ENCODE measurements at regions not wholly inside any gene's neighbourhood (a gene's known extent, or its start where the extent isn't known, plus 50 kb on each side); places are given as distances from the start of the nearest gene placed in this dataset.

- DNase-seq (no peak), ATAC-seq (ENCODE audit: low read depth) (no peak)
- no peak for TF ChIP-seq RFX5 (IDR thresholded peaks at IDR 0.05; ENCODE audit: low read depth, low read length)
- TF ChIP-seq SMC3 (IDR thresholded peaks at IDR 0.05; ENCODE audit: low read depth, low read length): no peak
- no peak for TF ChIP-seq NFE2L2 (IDR thresholded peaks at IDR 0.05; ENCODE audit: low read depth, low read length)
- no peak for TF ChIP-seq POLR2A (IDR thresholded peaks at IDR 0.05; ENCODE audit: low read depth, low read length)
- TF ChIP-seq BHLHE40 (IDR thresholded peaks at IDR 0.05; ENCODE audit: low read depth, low read length): no peak
- no peak for TF ChIP-seq CTCF (conservative IDR thresholded peaks at IDR 0.05; ENCODE audit: low read depth, low read length)
- TF ChIP-seq CEBPB (IDR thresholded peaks at IDR 0.05; ENCODE audit: low read depth, low read length): no peak
- no peak for TF ChIP-seq CHD1 (IDR thresholded peaks at IDR 0.05; ENCODE audit: low read depth, low read length)
- TF ChIP-seq ELK1 (IDR thresholded peaks at IDR 0.05; ENCODE audit: borderline replicate concordance, low read depth, low read length): no peak
- TF ChIP-seq RCOR1 (IDR thresholded peaks at IDR 0.05; ENCODE audit: insufficient replicate concordance, low read length): no peak
- no peak for TF ChIP-seq MXI1 (IDR thresholded peaks at IDR 0.05; ENCODE audit: borderline replicate concordance, low read depth, low read length)
- TF ChIP-seq FOS (IDR thresholded peaks at IDR 0.05; ENCODE audit: low read depth, low read length): no peak
- no peak for TF ChIP-seq USF2 (IDR thresholded peaks at IDR 0.05; ENCODE audit: low read depth, low read length)
- TF ChIP-seq MAFK (IDR thresholded peaks at IDR 0.05; ENCODE audit: low read depth, low read length): no peak
- no peak for TF ChIP-seq RAD21 (IDR thresholded peaks at IDR 0.05; ENCODE audit: low read length)
- no peak for TF ChIP-seq MAZ (IDR thresholded peaks at IDR 0.05; ENCODE audit: borderline replicate concordance, low read depth, low read length)
- Histone ChIP-seq H4K5ac (ENCODE audit: low read depth, low read length) (no peak overlapping the region), H4K91ac (ENCODE audit: insufficient read depth, low read depth, low read length) (no peak overlapping the region), H3K4ac (ENCODE audit: low read depth, low read length) (no peak overlapping the region), H2AFZ (replicated peaks; ENCODE audit: low read length, poor library complexity) (no peak overlapping the region), H4K20me1 (ENCODE audit: insufficient read depth, low read length) (no peaks in the 10 kb centered on the region), H2BK15ac (ENCODE audit: low read depth, low read length) (no peak overlapping the region), H2AK5ac (ENCODE audit: low read depth, low read length) (no peak overlapping the region), H2BK20ac (ENCODE audit: low read depth, low read length) (no peak overlapping the region), H3K27me3 (ENCODE audit: control insufficient read depth, insufficient read depth, low read length) (no peaks in the 10 kb centered on the region), H3K9me1 (ENCODE audit: insufficient read depth, low read length) (no peaks in the 10 kb centered on the region), H3K4me2 (ENCODE audit: low read depth, low read length) (no peak overlapping the region), H3K36me3 (ENCODE audit: control insufficient read depth, insufficient read depth, low read length) (no peaks in the 10 kb centered on the region), H4K8ac (ENCODE audit: low read depth in 2 of 2, low read length in 2 of 2) (no peak overlapping the region), H3K9me3 (ENCODE audit: control insufficient read depth, insufficient read depth, low read length) (peaks cover 7% of the 10 kb centered on the region), H3K56ac (ENCODE audit: extremely low read depth, insufficient read depth, low read length) (no peak overlapping the region), H3K18ac (ENCODE audit: low read depth, low read length) (no peak overlapping the region), H3K79me1 (ENCODE audit: low read depth in 1 of 2, low read length in 2 of 2) (no peaks in the 10 kb centered on the region), H3K27ac (ENCODE audit: insufficient read depth, low read length) (no peak overlapping the region), H2AK9ac (replicated peaks; ENCODE audit: low read depth, low read length, poor library complexity) (no peak overlapping the region), H3K4me3 (ENCODE audit: insufficient read depth, low read depth, low read length) (no peak overlapping the region), H3K23ac (ENCODE audit: low read depth, low read length) (no peak overlapping the region), H3K4me1 (ENCODE audit: control insufficient read depth, insufficient read depth, low read length) (no peaks in the 10 kb centered on the region), H2BK5ac (ENCODE audit: low read depth, low read length, poor library complexity, severe bottlenecking) (no peak overlapping the region), H2BK120ac (ENCODE audit: low read depth, low read length) (no peak overlapping the region), H3K14ac (replicated peaks; ENCODE audit: low read depth, low read length) (no peak overlapping the region), H3K9ac (ENCODE audit: low read depth, low read length) (no peak overlapping the region)
- ChIA-PET POLR2A (ENCODE audit: unreplicated experiment) (no interaction called here), CTCF (no interaction called here)
- no CpG with 5 or more reads among the region's 1 CpG for WGBS, 2 experiments (ENCODE audit: extremely low coverage in 2 of 2, insufficient read length in 1 of 2)
- intact Hi-C loops (cut with micrococcal nuclease) (no loop called here), in situ Hi-C loops (cut with MboI; ENCODE audit: low sequenced_read_pairs) (no loop called here), dilution Hi-C loops (cut with HindIII; ENCODE audit: low sequenced_read_pairs, unreplicated experiment) (no loop called here)
- no TSS peak for BruUV-seq (replicated peaks)
Observed at GRCh38 chr3:182435860-182436259, 357.4 kb upstream of the ATP11B start.
